HCT116 (cell line): ENCODE measurements at regions not wholly inside any gene's neighbourhood (a gene's known extent, or its start where the extent isn't known, plus 50 kb on each side); places are given as distances from the start of the nearest gene placed in this dataset.

ENCODE experiments used
- ATAC-seq: fragments of 200-7000 bp; cut with Tn5 transposase; 2 replicates; pipeline ENCODE4 v1.9.1; 2020; ENCODE audit warnings: mild to moderate bottlenecking, moderate library complexity
- BruUV-seq: library from RNA; stranded (reverse); fragments of 400-500 nt; replicated peaks from 2 replicates; lab custom pipeline; 2021; lab: Mats Ljungman, UMichigan
- CTCF ChIA-PET: fragments of 300-600 bp; sonication (Branson Sonifier 250); formaldehyde crosslinking; loops from one replicate; lab custom pipeline; 2021; ENCODE audit warnings: antibody characterized with exemption; lab: Charles Lee
- POLR2A ChIA-PET: fragments of 300-600, 350-600 bp; sonication (Branson Sonifier 250); formaldehyde crosslinking; loops from one replicate; lab custom pipeline; 2021; ENCODE audit warnings: antibody characterized with exemption; lab: Charles Lee
- RAD21 ChIA-PET, 2 experiments: fragments of 300-600 bp; sonication (Branson Sonifier 250); formaldehyde crosslinking; loops; one replicate each; lab custom pipeline; 2023; ENCODE audit warnings: low total read pairs in 2 of 2; ENCODE audit not compliant: uncharacterized antibody in 2 of 2, unreplicated experiment in 2 of 2, low non-redundant PET in 1 of 2; lab: Charles Lee
- DNase-seq: peaks from one replicate; pipeline ENCODE4 v3.0.0-alpha.2; 2010; ENCODE audit warnings: low read depth, low spot score
- H2AFZ ChIP-seq: fragments of 200-600 bp; shearing (Covaris generic), sonication (generic); 2 replicates; pipeline ENCODE4 v1.6.1; 2017; ENCODE audit warnings: low read depth, mixed run types, mixed read lengths, antibody characterized with exemption, low read length; ENCODE audit not compliant: poor library complexity, severe bottlenecking
- H3K27ac ChIP-seq: 2 replicates; pipeline ENCODE4 v1.5.1; 2012; ENCODE audit warnings: low read depth, low read length
- H3K27me3 ChIP-seq: fragments of 200-600 bp; sonication (generic); 2 replicates; pipeline ENCODE4 v1.6.1; 2016; ENCODE audit warnings: mixed run types, low read length, mixed read lengths; ENCODE audit not compliant: insufficient read depth
- H3K36me3 ChIP-seq, 2 experiments: fragments of 200-500 bp in 1 of 2; fragments of 200-600 bp in 1 of 2; sonication (Bioruptor generic) in 1 of 2; sonication (generic) in 1 of 2; 2 replicates each; pipeline versions ENCODE4 v1.5.1 to v1.6.1; 2014 to 2016; ENCODE audit warnings: low read length in 2 of 2, inconsistent platforms in 1 of 2, mixed read lengths in 1 of 2, mixed run types in 1 of 2; ENCODE audit not compliant: insufficient read depth in 2 of 2, control insufficient read depth in 1 of 2
- H3K4me1 ChIP-seq, 2 experiments: fragments of 200-600 bp in 1 of 2; sonication (generic) in 1 of 2; 2 replicates each; pipeline versions ENCODE4 v1.5.1 to v1.6.1; 2012 to 2017; ENCODE audit warnings: low read length in 2 of 2, inconsistent platforms in 1 of 2, mild to moderate bottlenecking in 1 of 2, mixed read lengths in 1 of 2, mixed run types in 1 of 2, moderate library complexity in 1 of 2; ENCODE audit not compliant: insufficient read depth in 2 of 2, control insufficient read depth in 1 of 2
- H3K4me2 ChIP-seq: fragments of 200-600 bp; sonication (generic); 2 replicates; pipeline ENCODE4 v1.6.1; 2017; ENCODE audit warnings: mixed run types, low read length, mixed read lengths
- H3K4me3 ChIP-seq, 2 experiments: fragments of 200-600 bp in 1 of 2; sonication (generic) in 1 of 2; replicated peaks in 1 of 2; 2 replicates each; pipeline ENCODE4 v1.5.1; 2011 to 2016; ENCODE audit warnings: low read length in 2 of 2, control low read depth in 1 of 2, low read depth in 1 of 2, mild to moderate bottlenecking in 1 of 2, mixed read lengths in 1 of 2, mixed run types in 1 of 2
- H3K79me2 ChIP-seq: fragments of 200-600 bp; sonication (generic); 2 replicates; pipeline ENCODE4 v1.6.1; 2017; ENCODE audit warnings: mild to moderate bottlenecking, mixed run types, low read length, moderate library complexity, mixed read lengths; ENCODE audit not compliant: insufficient read depth
- H3K9ac ChIP-seq: fragments of 200-600 bp; sonication (generic); 2 replicates; pipeline ENCODE4 v1.6.1; 2016; ENCODE audit warnings: low read length, mixed read lengths
- H3K9me2 ChIP-seq: fragments of 200-600 bp; sonication (generic), shearing (Covaris generic); 2 replicates; pipeline ENCODE4 v1.6.1; 2017; ENCODE audit warnings: mixed run types, mild to moderate bottlenecking, moderate library complexity; ENCODE audit not compliant: insufficient read depth
- H3K9me3 ChIP-seq, 2 experiments: fragments of 200-500 bp in 1 of 2; fragments of 200-600 bp in 1 of 2; sonication (Bioruptor generic) in 1 of 2; sonication (generic) in 1 of 2; 2 replicates each; pipeline ENCODE4 v1.6.1; 2014 to 2017; ENCODE audit warnings: low read length in 2 of 2, mixed read lengths in 2 of 2, inconsistent platforms in 1 of 2, low read depth in 1 of 2, mild to moderate bottlenecking in 1 of 2, mixed run types in 1 of 2, moderate library complexity in 1 of 2; ENCODE audit not compliant: control insufficient read depth in 1 of 2, insufficient read depth in 1 of 2
- H4K20me1 ChIP-seq: fragments of 200-600 bp; sonication (generic), shearing (Covaris generic); 2 replicates; pipeline ENCODE4 v1.6.1; 2017; ENCODE audit warnings: mixed run types, mild to moderate bottlenecking, moderate library complexity; ENCODE audit not compliant: insufficient read depth
- ATF3 ChIP-seq: IDR thresholded peaks from 2 replicates; pipeline ENCODE4 v1.6.1; 2012
- CEBPB ChIP-seq: IDR thresholded peaks from 2 replicates; pipeline ENCODE4 v1.6.1; 2012; ENCODE audit warnings: low read depth
- EZH2phosphoT487 ChIP-seq: fragments of 200-600 bp; IDR thresholded peaks from 2 replicates; pipeline ENCODE4 v1.6.1; 2018; ENCODE audit warnings: antibody characterized with exemption, borderline replicate concordance
- JUND ChIP-seq: IDR thresholded peaks from 2 replicates; pipeline ENCODE4 v1.6.1; 2012
- MAX ChIP-seq: IDR thresholded peaks from 2 replicates; pipeline ENCODE4 v1.6.1; 2012
- POLR2A ChIP-seq: IDR thresholded peaks from 2 replicates; pipeline ENCODE4 v1.7.0; 2011; ENCODE audit warnings: borderline replicate concordance; ENCODE audit not compliant: insufficient read depth, insufficient read length; ENCODE audit errors: extremely low read depth
- POLR2AphosphoS5 ChIP-seq: IDR thresholded peaks from 2 replicates; pipeline ENCODE4 v1.6.1; 2011; ENCODE audit warnings: mild to moderate bottlenecking, low read depth, low read length, moderate library complexity
- RAD21 ChIP-seq: IDR thresholded peaks from 2 replicates; pipeline ENCODE4 v1.6.1; 2012; ENCODE audit warnings: low read depth, mild to moderate bottlenecking
- REST ChIP-seq: IDR thresholded peaks from 2 replicates; pipeline ENCODE4 v1.6.1; 2012; ENCODE audit warnings: low read depth
- SRF ChIP-seq: IDR thresholded peaks from 2 replicates; pipeline ENCODE4 v1.6.1; 2012; ENCODE audit warnings: low read depth
- TCF7L2 ChIP-seq: IDR thresholded peaks from 2 replicates; pipeline ENCODE4 v1.7.0; 2011; ENCODE audit warnings: borderline replicate concordance, inconsistent platforms; ENCODE audit not compliant: insufficient read depth, insufficient read length; ENCODE audit errors: extremely low read depth
- intact Hi-C: fragments of 100-400 bp; cut with micrococcal nuclease; formaldehyde crosslinking; loops from 2 replicates; pipeline ENCODE4 v1.10.0; 2022

- H3K27me3 ChIP-seq: no peaks in the 10 kb centered on the region
- ATAC-seq (no peak), DNase-seq (no peak)
- ChIA-PET CTCF (no interaction called here), RAD21 (no interaction called here), POLR2A (no interaction called here)
- no peaks in the 10 kb centered on the region for H4K20me1 ChIP-seq
- no peaks in the 10 kb centered on the region for H3K4me1 ChIP-seq
- TF ChIP-seq REST (0 out of 2 replicates have a peak, but pooled peaks have one; percentile 9), EZH2phosphoT487 (no peak), POLR2A (no peak), MAX (no peak), TCF7L2 (no peak)
- H2AFZ ChIP-seq: no peak overlapping the region
- no peak overlapping the region for H3K9ac ChIP-seq
- H3K4me2 ChIP-seq: no peak overlapping the region
- no peaks in the 10 kb centered on the region for H3K9me2 ChIP-seq
- no peaks in the 10 kb centered on the region for H3K9me3 ChIP-seq
- no TSS peak for BruUV-seq
- H3K27ac ChIP-seq: no peak overlapping the region
- no peak overlapping the region for H3K4me3 ChIP-seq
- intact Hi-C loops: no loop called here
- H3K79me2 ChIP-seq: no peaks in the 10 kb centered on the region
- no peaks in the 10 kb centered on the region for H3K36me3 ChIP-seq
These were observed 475.8 kb upstream of the MAP2 start for GRCh38 chr2:208948073-208948472.

GRCh38 chr2:208970070-208970469, 453.8 kb upstream of the MAP2 start:
- CTCF ChIA-PET: no interaction called here
- POLR2A ChIA-PET: no interaction called here
- no peak overlapping the region for H3K27ac ChIP-seq
- no peak overlapping the region for H3K4me2 ChIP-seq
- H3K4me1 ChIP-seq: no peaks in the 10 kb centered on the region
- DNase-seq: no peak
- no peak overlapping the region for H3K4me3 ChIP-seq
- no peaks in the 10 kb centered on the region for H3K9me2 ChIP-seq
- H3K9ac ChIP-seq: no peak overlapping the region
- no peaks in the 10 kb centered on the region for H4K20me1 ChIP-seq
- RAD21 ChIA-PET: no interaction called here
- intact Hi-C loops: no loop called here
- no peaks in the 10 kb centered on the region for H3K79me2 ChIP-seq
- no TSS peak for BruUV-seq
- H3K9me3 ChIP-seq: no peaks in the 10 kb centered on the region
- H3K36me3 ChIP-seq: no peaks in the 10 kb centered on the region
- H3K27me3 ChIP-seq: no peaks in the 10 kb centered on the region
- no peak overlapping the region for H2AFZ ChIP-seq
- ATAC-seq: no peak
- TF ChIP-seq JUND (no peak), ATF3 (no peak), TCF7L2 (no peak), CEBPB (no peak), RAD21 (no peak), POLR2AphosphoS5 (no peak), SRF (no peak), REST (no peak)
